ENCODE measurements at regions not wholly inside any gene's neighbourhood (a gene's known extent, or its start where the extent isn't known, plus 50 kb on each side); places are given as distances from the start of the nearest gene placed in this dataset.
"Not testable (repeated sequence)": the region's sequence is repeated elsewhere in the genome, so short reads cannot be mapped to it uniquely, and the experiment has no call there.

- DNase-seq, result no peak
Measured at GRCh38 chr3:147675761-147676160, 266.6 kb downstream of the ZIC1 start.

GRCh38 chr3:147680837-147681483 lies 271.8 kb downstream of the ZIC1 start:
- DNase-seq, result no peak

- DNase-seq, result no peak
Measured at GRCh38 chr3:147688868-147689267, 279.7 kb downstream of the ZIC1 start.

- no peak for DNase-seq
Measured at GRCh38 chr3:147699175-147699838, 290.1 kb downstream of the ZIC1 start.

GRCh38 chr3:147701195-147701594 lies 292.0 kb downstream of the ZIC1 start:
- DNase-seq, result no peak

GRCh38 chr3:147702509-147702908 lies 293.3 kb downstream of the ZIC1 start:
- DNase-seq, result no peak

GRCh38 chr3:147705651-147706051 lies 296.5 kb downstream of the ZIC1 start:
- DNase-seq, result no peak

GRCh38 chr3:147710753-147711152 lies 301.6 kb downstream of the ZIC1 start:
- not testable (repeated sequence) for DNase-seq

GRCh38 chr3:147712357-147712756 lies 303.2 kb downstream of the ZIC1 start:
- no peak for DNase-seq

- not testable (repeated sequence) for DNase-seq
Measured at GRCh38 chr3:147712758-147713157, 303.6 kb downstream of the ZIC1 start.

GRCh38 chr3:147713234-147714133 lies 304.3 kb downstream of the ZIC1 start:
- no peak for DNase-seq

- DNase-seq, result no peak
Measured at GRCh38 chr3:147729641-147730040, 320.5 kb downstream of the ZIC1 start.

- no peak for DNase-seq
Measured at GRCh38 chr3:147730284-147730683, 321.1 kb downstream of the ZIC1 start.

GRCh38 chr3:147733217-147733616 lies 324.1 kb downstream of the ZIC1 start:
- no peak for DNase-seq

GRCh38 chr3:147735616-147736015 lies 326.5 kb downstream of the ZIC1 start:
- no peak for DNase-seq

- no peak for DNase-seq
Measured at GRCh38 chr3:147736226-147736625, 327.1 kb downstream of the ZIC1 start.

- no peak for DNase-seq
Measured at GRCh38 chr3:147737376-147737775, 328.2 kb downstream of the ZIC1 start.

GRCh38 chr3:147740928-147741327 lies 331.8 kb downstream of the ZIC1 start:
- no peak for DNase-seq

- DNase-seq, result no peak
Measured at GRCh38 chr3:147744967-147745366, 335.8 kb downstream of the ZIC1 start.

GRCh38 chr3:147755310-147755709 lies 346.1 kb downstream of the ZIC1 start:
- DNase-seq, result no peak

- no peak for DNase-seq
Measured at GRCh38 chr3:147756476-147756875, 347.3 kb downstream of the ZIC1 start.

- no peak for DNase-seq
Measured at GRCh38 chr3:147757866-147758265, 348.7 kb downstream of the ZIC1 start.

- no peak for DNase-seq
Measured at GRCh38 chr3:147758771-147759170, 349.6 kb downstream of the ZIC1 start.

- DNase-seq, result no peak
Measured at GRCh38 chr3:147760085-147760484, 350.9 kb downstream of the ZIC1 start.

Measured in NCI-H2029 treated with DMSO at 0.1 percent for 48 hours (cell line).